Endothelial cell of umbilical vein (primary cell): ENCODE measurements at regions not wholly inside any gene's neighbourhood (a gene's known extent, or its start where the extent isn't known, plus 50 kb on each side); places are given as distances from the start of the nearest gene placed in this dataset.

Experiments
- BruUV-seq: library from RNA; stranded (reverse); fragments of 400-500 nt; replicated peaks from 2 replicates; lab custom pipeline; 2021; lab: Mats Ljungman, UMichigan
- CTCF ChIA-PET: fragments of 300-600, 350-600 bp; sonication (Branson Sonifier 250); formaldehyde crosslinking; loops from one replicate; lab custom pipeline; 2021; ENCODE audit warnings: antibody characterized with exemption, inconsistent platforms; lab: Charles Lee
- POLR2A ChIA-PET: fragments of 300-600, 350-600 bp; sonication (Branson Sonifier 250); formaldehyde crosslinking; loops from one replicate; lab custom pipeline; 2021; ENCODE audit warnings: antibody characterized with exemption, inconsistent platforms; lab: Charles Lee
- DNase-seq: peaks from one replicate; pipeline ENCODE4 v3.0.0-alpha.2; 2011; ENCODE audit warnings: low read depth, low spot score
- FAIRE-seq: peaks from 2 replicates; lab custom pipeline; 2011; peaks lifted over from hg19 to GRCh38; lab: Jason Lieb, UNC
- H2AFZ ChIP-seq: 2 replicates; pipeline ENCODE4 v1.6.0; 2012; ENCODE audit warnings: low read depth, low read length, control low read depth, inconsistent platforms
- H3K27ac ChIP-seq: 2 replicates; pipeline ENCODE4 v1.5.1; 2011; ENCODE audit warnings: low read depth, mild to moderate bottlenecking, control low read depth, low read length, moderate library complexity; ENCODE audit not compliant: insufficient read depth
- H3K27me3 ChIP-seq, 2 experiments: 2 replicates each; pipeline versions ENCODE4 v1.6.0 to v1.6.1; 2011; ENCODE audit warnings: low read length in 2 of 2, mixed read lengths in 1 of 2; ENCODE audit not compliant: control insufficient read depth in 2 of 2, insufficient read depth in 2 of 2
- H3K36me3 ChIP-seq, 2 experiments: 2 replicates in 1 of 2; 3 replicates in 1 of 2; pipeline ENCODE4 v1.5.1; 2011; ENCODE audit warnings: low read length in 2 of 2, mild to moderate bottlenecking in 1 of 2, moderate library complexity in 1 of 2; ENCODE audit not compliant: control insufficient read depth in 2 of 2, insufficient read depth in 2 of 2; ENCODE audit errors: extremely low read depth in 1 of 2
- H3K4me1 ChIP-seq: 3 replicates; pipeline ENCODE4 v1.5.1; 2011; ENCODE audit warnings: mild to moderate bottlenecking, low read length; ENCODE audit not compliant: control insufficient read depth, insufficient read depth; ENCODE audit errors: extremely low read depth
- H3K4me2 ChIP-seq: 2 replicates; pipeline ENCODE4 v1.6.1; 2011; ENCODE audit warnings: low read length, control low read depth, mixed read lengths; ENCODE audit not compliant: insufficient read depth
- H3K4me3 ChIP-seq, 3 experiments: fragments of 200-600 bp in 1 of 3; sonication (generic), shearing (Covaris generic) in 1 of 3; replicated peaks in 1 of 3; 2 replicates each; pipeline ENCODE4 v1.5.1; 2011 to 2016; ENCODE audit warnings: control low read depth in 3 of 3, low read length in 3 of 3, mild to moderate bottlenecking in 2 of 3, inconsistent platforms in 1 of 3, low read depth in 1 of 3, moderate library complexity in 1 of 3; ENCODE audit not compliant: insufficient read depth in 1 of 3
- H3K79me2 ChIP-seq: 2 replicates; pipeline ENCODE4 v1.6.0; 2012; ENCODE audit warnings: low read length, inconsistent platforms; ENCODE audit not compliant: control insufficient read depth, insufficient read depth
- H3K9ac ChIP-seq: replicated peaks from 2 replicates; pipeline ENCODE3; 2011; ENCODE audit warnings: low read length, control low read depth; ENCODE audit not compliant: insufficient read depth; ENCODE audit errors: extremely low read depth
- H3K9me1 ChIP-seq: replicated peaks from 3 replicates; pipeline ENCODE4 v1.6.0; 2011; ENCODE audit warnings: mild to moderate bottlenecking, low read length; ENCODE audit not compliant: control insufficient read depth, insufficient read depth; ENCODE audit errors: extremely low read depth
- H3K9me3 ChIP-seq: replicated peaks from 2 replicates; pipeline ENCODE4 v1.5.1; 2012; ENCODE audit warnings: low read length, inconsistent platforms; ENCODE audit not compliant: control insufficient read depth, insufficient read depth
- H4K20me1 ChIP-seq: replicated peaks from 2 replicates; pipeline ENCODE3; 2011; ENCODE audit warnings: mild to moderate bottlenecking, low read length; ENCODE audit not compliant: control insufficient read depth, insufficient read depth; ENCODE audit errors: extremely low read depth
- EZH2 ChIP-seq: IDR thresholded peaks from 2 replicates; pipeline ENCODE4 v1.6.1; 2012; ENCODE audit warnings: borderline replicate concordance, low read depth, mild to moderate bottlenecking, moderate library complexity, low read length, inconsistent platforms; ENCODE audit not compliant: severe bottlenecking
- FOS ChIP-seq: IDR thresholded peaks from 2 replicates; pipeline ENCODE4 v1.6.1; 2011; ENCODE audit warnings: mild to moderate bottlenecking, low read length, moderate library complexity, borderline replicate concordance; ENCODE audit not compliant: insufficient read depth
- GATA2 ChIP-seq: IDR thresholded peaks from 2 replicates; pipeline ENCODE4 v1.7.0; 2011; ENCODE audit warnings: low read depth, mild to moderate bottlenecking, moderate library complexity, mixed read lengths, low read length; ENCODE audit not compliant: insufficient read length, insufficient read depth
- JUN ChIP-seq: IDR thresholded peaks from 2 replicates; pipeline ENCODE4 v1.6.1; 2011; ENCODE audit warnings: borderline replicate concordance, low read depth; ENCODE audit not compliant: insufficient read length, insufficient read depth
- MYC ChIP-seq: IDR thresholded peaks from one replicate; pipeline ENCODE4 v1.6.1; 2011; ENCODE audit warnings: mild to moderate bottlenecking, low read depth, low read length
- POLR2A ChIP-seq: IDR thresholded peaks from 2 replicates; pipeline ENCODE4 v1.6.1; 2012; ENCODE audit warnings: low read depth, mild to moderate bottlenecking, control low read depth, low read length
- POLR2AphosphoS5 ChIP-seq: IDR thresholded peaks from 2 replicates; pipeline ENCODE4 v1.6.1; 2012; ENCODE audit warnings: low read depth, mild to moderate bottlenecking, control low read depth, low read length, moderate library complexity; ENCODE audit not compliant: insufficient read depth
- dilution Hi-C: fragments of 300-500 bp; cut with MboI; formaldehyde crosslinking; loops from one replicate; pipeline ENCODE4 v1.15.0; 2019; ENCODE audit warnings: low sequenced_read_pairs; ENCODE audit not compliant: extremely low pct_ligation_motif_present
- intact Hi-C: fragments of 100-400 bp; cut with micrococcal nuclease; formaldehyde crosslinking; loops from one replicate; pipeline ENCODE4 v1.10.0; 2022
- TF ChIP-seq, protein P1 (sequence below): IDR thresholded peaks from 2 replicates; pipeline ENCODE4 v1.6.1; 2011; ENCODE audit not compliant: insufficient read depth, insufficient read length
- TF ChIP-seq, protein P2 (sequence below), 2 donors: IDR thresholded peaks; 1 replicate in 1 of 2; 2 replicates in 1 of 2; pipeline ENCODE4 v1.5.1; 2011; ENCODE audit warnings: low read length in 2 of 2, mild to moderate bottlenecking in 2 of 2, moderate library complexity in 2 of 2, control low read depth in 1 of 2, inconsistent platforms in 1 of 2, low read depth in 1 of 2; ENCODE audit not compliant: insufficient read depth in 1 of 2; ENCODE audit errors: extremely low read depth in 1 of 2

DNA sequence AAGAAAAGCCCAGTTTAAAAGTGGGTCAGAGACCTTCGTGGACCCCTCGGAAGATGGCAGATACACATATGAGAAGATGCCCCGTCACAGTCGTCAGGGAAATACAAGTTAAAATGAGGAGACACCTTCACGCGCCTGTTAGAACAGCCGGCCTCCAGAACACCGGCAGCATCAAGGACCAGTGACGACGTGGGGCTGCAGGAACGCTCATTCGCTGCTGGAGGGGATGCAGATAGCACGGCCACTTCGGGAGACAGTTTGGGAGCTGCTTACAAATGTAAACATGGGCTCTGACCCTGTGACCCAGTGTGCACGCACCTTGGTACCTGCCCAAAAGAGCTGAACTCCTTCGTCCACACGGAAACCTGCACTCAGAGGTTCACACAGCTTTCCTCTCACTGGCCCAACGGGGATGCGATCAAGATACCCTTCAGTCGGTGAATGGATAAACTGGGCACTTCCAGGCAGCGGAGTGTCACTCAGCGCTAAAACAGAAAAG, 83.7 kb upstream of the CTDP1 start:
- dilution Hi-C loops: no loop called here
- POLR2A ChIA-PET: no interaction called here
- H2AFZ ChIP-seq: no peak overlapping the region

DNA sequence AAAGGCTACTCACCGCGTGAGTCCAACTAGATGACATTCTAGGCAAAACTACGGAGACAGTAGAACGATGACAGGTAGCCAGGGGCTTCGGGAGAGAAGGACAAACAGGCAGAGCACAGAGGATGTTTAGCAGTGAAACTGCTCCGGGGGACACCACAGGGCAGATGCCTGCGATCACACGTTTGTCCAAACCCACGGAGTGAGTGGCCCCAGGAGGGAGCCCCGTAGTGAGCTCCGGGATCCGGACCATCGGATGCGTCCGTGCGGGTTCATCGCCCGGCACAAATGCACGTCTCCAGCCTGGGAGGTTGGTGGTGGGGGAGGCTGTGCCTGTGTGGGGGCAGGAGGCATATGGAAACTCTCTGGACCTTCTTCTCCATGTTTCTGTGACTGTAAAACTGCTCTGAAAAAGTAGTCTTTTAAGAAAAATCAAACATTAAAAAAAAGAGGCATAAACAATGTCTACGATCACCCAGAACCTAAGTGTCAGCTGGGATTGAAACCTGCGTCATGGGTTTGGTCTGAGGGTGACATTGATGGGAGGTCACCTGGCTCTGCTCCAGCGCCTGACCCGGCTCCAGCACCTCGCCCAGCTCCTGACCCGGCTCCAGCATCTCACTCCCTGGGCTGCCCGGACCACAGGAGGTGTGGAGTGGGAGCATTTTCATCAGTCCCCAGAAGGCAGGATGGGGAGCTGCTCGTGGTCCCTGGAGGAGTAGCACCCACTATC, 83.0 kb upstream of the CTDP1 start:
- Histone ChIP-seq H2AFZ (no peak overlapping the region), H3K27ac (no peak overlapping the region), H3K9ac (no peak overlapping the region), H3K4me2 (no peak overlapping the region), H4K20me1 (no peaks in the 10 kb centered on the region), H3K79me2 (no peaks in the 10 kb centered on the region), H3K36me3 (no peaks in the 10 kb centered on the region), H3K9me1 (no peaks in the 10 kb centered on the region), H3K4me3 (no peak overlapping the region), H3K9me3 (no peaks in the 10 kb centered on the region), H3K27me3 (peaks cover 0 to 12% of the 10 kb centered on the region in 2 experiments), H3K4me1 (no peaks in the 10 kb centered on the region)
- BruUV-seq: no TSS peak
- CTCF ChIA-PET: no interaction called here
- dilution Hi-C loops (no loop called here), intact Hi-C loops (no loop called here)
- TF ChIP-seq POLR2AphosphoS5 (no peak), MYC (no peak), GATA2 (no peak), JUN (no peak), POLR2A (no peak), EZH2 (no peak), FOS (no peak)
- TF ChIP-seq, protein P1, sequence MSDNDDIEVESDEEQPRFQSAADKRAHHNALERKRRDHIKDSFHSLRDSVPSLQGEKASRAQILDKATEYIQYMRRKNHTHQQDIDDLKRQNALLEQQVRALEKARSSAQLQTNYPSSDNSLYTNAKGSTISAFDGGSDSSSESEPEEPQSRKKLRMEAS: no peak
- TF ChIP-seq, protein P2, sequence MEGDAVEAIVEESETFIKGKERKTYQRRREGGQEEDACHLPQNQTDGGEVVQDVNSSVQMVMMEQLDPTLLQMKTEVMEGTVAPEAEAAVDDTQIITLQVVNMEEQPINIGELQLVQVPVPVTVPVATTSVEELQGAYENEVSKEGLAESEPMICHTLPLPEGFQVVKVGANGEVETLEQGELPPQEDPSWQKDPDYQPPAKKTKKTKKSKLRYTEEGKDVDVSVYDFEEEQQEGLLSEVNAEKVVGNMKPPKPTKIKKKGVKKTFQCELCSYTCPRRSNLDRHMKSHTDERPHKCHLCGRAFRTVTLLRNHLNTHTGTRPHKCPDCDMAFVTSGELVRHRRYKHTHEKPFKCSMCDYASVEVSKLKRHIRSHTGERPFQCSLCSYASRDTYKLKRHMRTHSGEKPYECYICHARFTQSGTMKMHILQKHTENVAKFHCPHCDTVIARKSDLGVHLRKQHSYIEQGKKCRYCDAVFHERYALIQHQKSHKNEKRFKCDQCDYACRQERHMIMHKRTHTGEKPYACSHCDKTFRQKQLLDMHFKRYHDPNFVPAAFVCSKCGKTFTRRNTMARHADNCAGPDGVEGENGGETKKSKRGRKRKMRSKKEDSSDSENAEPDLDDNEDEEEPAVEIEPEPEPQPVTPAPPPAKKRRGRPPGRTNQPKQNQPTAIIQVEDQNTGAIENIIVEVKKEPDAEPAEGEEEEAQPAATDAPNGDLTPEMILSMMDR (IDR thresholded peaks at IDR 0.05; ENCODE audit: extremely low read depth in 1 of 2, insufficient read depth in 1 of 2, low read depth in 1 of 2, low read length in 2 of 2): no peak
- DNase-seq: no peak
- FAIRE-seq: no peak
- POLR2A ChIA-PET: no interaction called here

More for the DNA sequence above, 83.7 kb upstream of the CTDP1 start:
- H3K27me3 ChIP-seq: peaks cover 0 to 12% of the 10 kb centered on the region in 2 experiments
- no peak overlapping the region for H3K27ac ChIP-seq
- H3K9me1 ChIP-seq: no peaks in the 10 kb centered on the region
- no peak for TF ChIP-seq EZH2
- TF ChIP-seq POLR2A: no peak
- TF ChIP-seq FOS: no peak
- H3K4me2 ChIP-seq: no peak overlapping the region
- H3K79me2 ChIP-seq: no peaks in the 10 kb centered on the region
- no TSS peak for BruUV-seq
- no peak overlapping the region for H3K4me3 ChIP-seq
- FAIRE-seq (no peak), DNase-seq (no peak)
- H4K20me1 ChIP-seq: no peaks in the 10 kb centered on the region
- intact Hi-C loops: no loop called here
- CTCF ChIA-PET: no interaction called here
- no peaks in the 10 kb centered on the region for H3K36me3 ChIP-seq
- no peak overlapping the region for H3K9ac ChIP-seq
- no peaks in the 10 kb centered on the region for H3K9me3 ChIP-seq
- H3K4me1 ChIP-seq: no peaks in the 10 kb centered on the region
